HL-60/S4 (cell line): ENCODE measurements at regions not wholly inside any gene's neighbourhood (a gene's known extent, or its start where the extent isn't known, plus 50 kb on each side); places are given as distances from the start of the nearest gene placed in this dataset.

ENCODE experiments used
- in situ Hi-C: fragments of 300-500 bp; cut with MboI; formaldehyde crosslinking; loops from 2 replicates; pipeline ENCODE4 v1.14.3; 2022; ENCODE audit warnings: low sequenced_read_pairs

DNA sequence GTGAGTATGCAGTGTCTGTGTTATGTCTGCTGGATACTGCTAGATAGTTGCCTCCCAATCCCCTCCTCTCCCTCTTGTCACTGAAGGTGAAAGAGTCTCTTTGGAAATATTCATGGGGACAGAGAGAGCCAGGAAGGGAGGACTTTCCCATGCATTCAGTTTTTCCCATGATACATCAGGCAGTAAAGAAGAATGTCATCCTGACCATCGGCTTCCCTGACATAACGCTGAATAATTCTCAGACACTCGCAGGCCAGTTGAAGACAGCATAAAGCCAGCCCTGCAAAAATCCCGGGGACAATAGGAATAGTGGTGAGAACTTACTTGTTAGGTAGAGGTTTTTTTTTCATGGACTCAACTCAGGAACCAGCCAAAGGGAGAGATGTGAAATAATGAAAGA, 58.1 kb downstream of the KLF4 start:
- in situ Hi-C loops, result no loop called here

DNA sequence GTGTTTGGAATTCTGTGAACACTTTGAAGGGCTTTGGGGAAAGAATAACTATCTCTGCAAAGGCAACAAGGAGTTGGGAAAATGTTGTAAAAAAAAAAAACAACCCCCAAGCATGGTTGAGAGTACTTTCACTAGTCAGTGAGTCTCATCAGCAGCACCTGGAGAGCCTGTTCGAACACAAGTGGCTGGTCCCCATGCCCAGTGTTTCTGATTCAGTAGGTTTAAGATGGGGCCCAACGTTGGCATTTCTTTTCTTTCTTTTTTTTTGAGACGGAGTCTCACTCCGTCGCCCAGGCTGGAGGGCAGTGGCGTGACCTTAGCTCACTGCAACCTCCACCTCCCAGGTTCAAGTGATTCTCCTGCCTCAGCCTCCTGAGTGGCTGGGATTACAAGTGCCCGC, 59.5 kb downstream of the KLF4 start:
- in situ Hi-C loops, result no loop called here

DNA sequence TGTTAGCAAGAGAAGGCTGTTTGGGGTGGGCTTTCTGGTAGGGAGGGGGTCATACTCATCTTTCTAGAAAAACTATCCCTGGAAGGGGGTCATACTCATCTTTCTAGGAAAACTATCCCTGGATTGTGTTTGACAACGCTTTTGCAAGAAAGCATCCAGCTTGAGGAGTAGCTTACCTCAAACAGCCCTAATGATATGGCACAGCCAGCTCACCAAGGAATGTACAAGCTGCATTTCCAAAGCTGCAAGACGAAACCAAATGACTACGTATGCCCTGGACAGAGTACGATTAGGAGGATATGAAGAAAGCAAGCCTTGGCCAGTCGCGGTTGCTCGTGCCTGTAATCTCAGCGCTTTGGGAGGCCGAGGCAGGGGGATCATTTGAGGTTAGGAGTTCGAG, 63.4 kb downstream of the KLF4 start:
- in situ Hi-C loops, result no loop called here

DNA sequence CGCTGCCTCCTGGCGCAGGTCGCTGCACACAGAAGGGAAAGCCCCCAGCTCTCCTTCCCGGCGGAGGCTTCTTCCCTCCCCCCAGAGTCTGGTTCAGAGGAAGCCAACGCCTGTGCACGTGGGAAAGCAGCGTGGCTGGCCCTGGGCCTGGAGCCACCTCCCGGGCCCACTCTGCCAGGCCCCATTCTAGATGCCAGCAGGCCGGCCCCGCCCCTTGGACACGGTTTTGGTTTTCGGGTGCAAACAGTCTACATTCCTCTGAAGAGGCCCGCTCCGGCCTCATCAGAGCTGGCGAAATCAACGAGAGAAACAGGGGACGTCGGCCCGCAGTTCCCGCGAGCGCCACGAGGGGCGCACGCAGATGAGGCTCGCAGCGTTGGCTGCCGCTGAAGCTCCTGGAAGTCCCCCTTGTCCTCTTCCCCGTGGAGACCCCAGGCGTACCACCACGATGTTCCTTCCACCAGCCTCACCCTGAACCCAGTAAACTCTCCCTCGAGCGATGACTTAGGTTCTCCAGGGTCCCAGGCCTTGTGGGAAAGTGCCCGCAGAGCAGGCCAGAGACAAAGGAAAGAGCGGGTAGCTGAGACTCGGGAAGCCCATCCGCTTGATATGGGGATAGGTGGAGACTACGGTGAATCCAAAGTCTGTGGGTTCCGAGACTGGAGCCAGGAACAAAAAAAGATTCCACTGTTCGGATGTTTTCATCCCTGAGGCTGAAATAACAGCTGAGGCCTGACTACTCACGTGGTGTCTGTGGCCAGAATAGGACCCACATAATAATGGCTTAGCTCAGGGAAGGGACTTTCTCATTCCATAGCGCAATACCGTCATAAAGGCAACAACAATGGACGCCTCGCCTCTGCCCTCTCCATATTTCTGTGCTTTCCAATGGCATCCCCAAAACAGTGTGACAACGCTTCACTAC, 64.2 kb downstream of the KLF4 start:
- in situ Hi-C loops, result no loop called here

DNA sequence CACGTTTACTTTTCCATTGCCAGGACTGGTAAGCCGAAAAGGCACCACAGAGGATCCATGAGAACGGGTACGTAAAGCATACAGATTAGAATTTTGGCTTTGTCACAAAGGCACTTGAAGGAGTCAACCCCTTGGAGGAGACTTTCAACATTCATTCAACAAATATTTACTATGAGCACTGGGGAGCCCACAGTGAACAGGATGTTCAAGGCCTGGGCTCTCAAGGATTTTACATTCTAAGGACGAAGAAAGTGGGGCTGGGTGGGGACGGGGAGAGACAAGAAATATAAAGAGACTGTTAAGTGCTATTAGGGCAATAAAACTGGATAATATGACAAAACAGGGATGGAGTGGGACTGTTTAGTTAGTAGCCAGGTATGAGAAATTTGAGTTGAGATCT, 66.0 kb downstream of the KLF4 start:
- in situ Hi-C loops, result loop anchor here (25.0 kb wide), 2 partner anchors 1139 to 1339 kb away; no protein-coding TSS in a partner anchor

DNA sequence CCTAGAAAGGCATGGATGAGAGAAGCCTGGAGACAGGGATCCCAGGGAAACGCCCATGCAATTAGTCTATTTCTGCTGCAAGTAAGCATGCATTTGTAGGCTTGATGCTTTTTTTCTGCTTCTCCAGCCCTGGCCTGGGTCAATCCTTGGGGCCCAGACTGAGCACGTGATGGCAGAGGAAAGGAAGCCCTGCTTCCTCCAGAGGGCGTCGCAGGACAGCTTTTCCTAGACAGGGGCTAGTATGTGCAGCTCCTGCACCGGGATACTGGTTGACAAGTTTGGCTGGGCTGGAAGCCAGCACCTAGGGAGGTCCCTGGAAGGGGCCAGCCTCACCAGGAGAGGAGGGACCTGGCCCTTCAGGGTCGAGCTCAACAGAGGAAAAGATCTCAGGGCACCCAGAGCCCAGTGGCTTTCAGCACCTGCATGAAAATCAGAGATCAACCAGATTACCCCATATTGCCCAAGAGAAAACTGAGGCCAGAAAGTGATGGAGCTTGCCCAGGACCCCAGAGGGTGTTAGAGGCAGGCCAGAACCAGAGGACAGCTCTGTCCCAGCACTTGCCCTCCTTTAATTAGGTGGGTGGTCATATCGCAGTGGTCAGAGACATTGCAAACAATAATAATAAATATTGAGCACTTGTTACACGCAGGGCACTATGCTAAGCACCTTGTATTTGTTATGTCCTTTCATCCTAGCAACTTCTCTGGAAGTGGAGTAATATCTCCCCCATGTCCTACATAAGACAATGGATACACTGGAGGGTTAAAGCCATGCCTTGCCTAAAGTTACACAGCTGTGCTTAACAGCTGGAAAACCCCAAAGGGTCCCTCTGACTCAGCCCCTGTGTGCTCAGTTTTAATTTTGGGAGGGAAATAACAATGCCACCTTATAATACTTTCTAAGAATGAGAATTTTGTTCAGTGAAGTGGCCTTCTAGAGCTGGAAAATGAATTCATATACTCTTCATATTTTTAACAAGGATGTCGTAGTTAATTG, 67.1 kb downstream of the KLF4 start:
- in situ Hi-C loops, result loop anchor here (25.0 kb wide), 2 partner anchors 1140 to 1340 kb away; no protein-coding TSS in a partner anchor

DNA sequence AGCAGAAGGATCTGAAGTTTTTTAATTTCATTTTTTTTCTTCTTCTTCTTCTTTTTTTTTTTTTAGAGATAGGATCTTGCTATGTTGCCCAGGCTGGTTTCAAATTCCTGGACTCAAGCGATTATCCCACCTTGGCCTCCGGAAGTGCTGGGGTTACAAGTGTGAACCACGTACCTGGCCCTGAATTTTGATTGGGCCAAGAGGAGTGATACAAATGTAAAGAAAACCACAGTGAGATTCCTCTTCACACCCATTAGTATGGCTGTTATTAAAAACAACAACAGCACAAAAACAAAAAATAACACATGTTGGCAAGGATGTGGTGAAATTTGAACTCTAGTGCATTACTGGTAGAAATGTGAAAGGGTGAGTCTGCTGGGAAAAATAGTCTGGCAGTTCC, 79.1 kb downstream of the KLF4 start:
- in situ Hi-C loops, result loop anchor here (25.0 kb wide), 2 partner anchors 1152 to 1352 kb away; no protein-coding TSS in a partner anchor

DNA sequence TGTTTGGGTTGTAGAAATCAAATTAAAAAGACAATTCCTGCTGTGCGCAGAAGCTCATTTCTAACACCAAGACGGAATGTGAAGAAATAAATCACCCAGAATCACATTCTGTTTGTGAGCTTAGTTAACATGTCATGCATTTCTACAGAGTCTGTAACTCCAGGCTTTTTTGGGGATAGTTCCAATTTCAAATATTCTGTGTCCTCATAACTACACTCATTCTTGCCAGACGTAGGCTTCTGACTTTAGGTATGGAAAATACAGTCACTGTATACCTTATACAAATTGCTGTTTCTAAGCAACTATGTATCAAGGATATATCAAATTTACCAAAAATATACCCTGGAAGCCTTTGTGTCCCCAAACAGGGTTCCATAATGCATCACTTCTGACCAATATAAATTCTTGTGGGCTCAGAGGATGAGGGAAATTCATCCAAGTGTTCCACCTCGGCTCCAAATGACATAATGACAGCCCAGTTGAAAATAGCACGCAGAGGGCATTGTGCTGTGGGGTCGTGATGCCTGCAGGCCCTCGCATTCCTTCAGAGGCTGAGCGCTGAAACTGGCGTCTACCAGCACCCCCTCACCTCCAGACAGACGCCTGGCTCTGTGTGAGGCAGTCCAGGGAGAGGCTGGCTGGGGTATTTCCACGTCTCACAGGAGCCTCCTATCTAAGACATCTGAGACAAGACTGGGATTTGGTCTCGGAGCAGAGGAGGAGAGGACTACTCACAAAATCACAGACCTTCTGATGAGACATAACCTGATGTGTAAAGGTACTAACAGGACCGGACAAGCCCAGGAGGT, 79.8 kb downstream of the KLF4 start:
- in situ Hi-C loops, result loop anchor here (25.0 kb wide), 2 partner anchors 1153 to 1353 kb away; no protein-coding TSS in a partner anchor

DNA sequence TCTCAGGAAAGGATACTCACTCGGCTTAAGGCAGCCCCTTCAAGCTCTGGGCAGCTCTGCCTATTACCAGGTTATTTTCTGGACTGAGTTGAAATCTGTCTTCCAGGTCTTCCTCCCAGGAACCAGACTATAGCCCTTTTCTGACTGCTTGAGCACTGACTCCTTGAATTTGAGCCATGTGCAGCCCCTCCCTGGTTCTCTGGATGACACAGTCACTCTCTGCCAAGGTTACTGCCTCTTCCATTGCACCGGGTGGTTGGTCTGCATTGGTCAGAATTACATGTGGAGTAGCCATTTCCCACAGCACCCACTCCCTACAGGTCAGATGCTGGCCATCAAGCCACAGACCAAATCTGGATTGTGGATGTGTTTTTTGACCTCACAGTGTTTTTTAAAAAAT, 81.9 kb downstream of the KLF4 start:
- in situ Hi-C loops, result loop anchor here (25.0 kb wide), 2 partner anchors 1155 to 1355 kb away; no protein-coding TSS in a partner anchor

DNA sequence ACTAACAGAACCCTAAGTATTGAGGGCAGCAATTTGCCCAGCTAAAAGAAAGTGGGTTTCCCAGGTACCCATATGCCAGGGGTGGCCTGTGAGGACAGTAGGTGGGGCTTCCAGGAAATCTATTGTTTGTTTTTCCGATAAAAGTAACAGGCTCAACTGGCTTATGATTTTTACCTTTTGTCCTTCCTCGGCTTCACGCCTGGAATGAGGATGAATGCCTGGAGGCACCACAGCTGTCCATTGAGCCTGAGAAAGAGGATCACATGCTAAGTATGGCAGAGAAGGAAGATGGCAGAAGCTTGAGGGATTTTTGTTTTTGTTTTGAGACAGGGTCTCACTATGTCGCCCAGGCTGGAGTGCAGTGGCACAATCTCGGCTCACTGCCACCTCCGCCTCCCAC, 84.1 kb downstream of the KLF4 start:
- in situ Hi-C loops, result loop anchor here (25.0 kb wide), 2 partner anchors 1157 to 1357 kb away; no protein-coding TSS in a partner anchor

DNA sequence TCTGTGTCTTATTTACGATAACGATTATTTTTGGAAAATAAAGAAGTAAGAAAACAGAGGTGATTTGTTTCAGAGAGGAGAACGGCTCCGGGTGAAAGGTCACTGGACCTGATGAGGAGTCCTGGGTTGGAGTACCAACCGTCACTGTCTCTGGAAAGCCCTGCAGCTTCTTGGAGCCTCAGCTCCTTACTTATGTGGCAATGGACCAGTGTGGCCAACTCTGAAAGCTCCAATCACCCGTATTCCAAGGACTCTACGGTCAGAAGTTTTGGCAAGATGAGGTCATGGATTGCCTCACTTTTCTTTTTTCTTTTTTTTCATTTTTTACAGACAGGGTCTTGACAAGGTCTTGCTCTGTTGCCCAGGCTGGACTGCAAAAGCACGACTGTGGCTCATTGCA, 84.8 kb downstream of the KLF4 start:
- in situ Hi-C loops, result loop anchor here (25.0 kb wide), 2 partner anchors 1158 to 1358 kb away; no protein-coding TSS in a partner anchor

DNA sequence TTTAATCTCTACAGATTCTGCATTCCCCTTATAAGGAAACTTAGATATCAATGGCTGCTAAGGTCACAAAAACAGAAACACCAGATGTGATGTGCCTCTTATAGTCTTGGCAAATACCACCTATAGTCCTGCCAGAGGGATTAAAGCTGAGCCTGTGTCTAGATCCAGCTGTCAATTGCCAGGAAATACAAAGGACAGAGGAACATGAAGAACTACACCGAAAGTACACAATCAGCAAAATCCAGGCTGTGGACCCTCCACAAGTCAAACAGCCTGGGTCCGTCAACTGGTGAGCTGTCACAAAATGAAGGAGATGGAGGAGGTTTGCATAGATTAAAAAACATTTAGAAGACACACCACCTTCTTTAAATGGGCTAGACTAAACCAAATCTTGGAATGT, 85.4 kb downstream of the KLF4 start:
- in situ Hi-C loops, result loop anchor here (25.0 kb wide), 2 partner anchors 1158 to 1358 kb away; no protein-coding TSS in a partner anchor

DNA sequence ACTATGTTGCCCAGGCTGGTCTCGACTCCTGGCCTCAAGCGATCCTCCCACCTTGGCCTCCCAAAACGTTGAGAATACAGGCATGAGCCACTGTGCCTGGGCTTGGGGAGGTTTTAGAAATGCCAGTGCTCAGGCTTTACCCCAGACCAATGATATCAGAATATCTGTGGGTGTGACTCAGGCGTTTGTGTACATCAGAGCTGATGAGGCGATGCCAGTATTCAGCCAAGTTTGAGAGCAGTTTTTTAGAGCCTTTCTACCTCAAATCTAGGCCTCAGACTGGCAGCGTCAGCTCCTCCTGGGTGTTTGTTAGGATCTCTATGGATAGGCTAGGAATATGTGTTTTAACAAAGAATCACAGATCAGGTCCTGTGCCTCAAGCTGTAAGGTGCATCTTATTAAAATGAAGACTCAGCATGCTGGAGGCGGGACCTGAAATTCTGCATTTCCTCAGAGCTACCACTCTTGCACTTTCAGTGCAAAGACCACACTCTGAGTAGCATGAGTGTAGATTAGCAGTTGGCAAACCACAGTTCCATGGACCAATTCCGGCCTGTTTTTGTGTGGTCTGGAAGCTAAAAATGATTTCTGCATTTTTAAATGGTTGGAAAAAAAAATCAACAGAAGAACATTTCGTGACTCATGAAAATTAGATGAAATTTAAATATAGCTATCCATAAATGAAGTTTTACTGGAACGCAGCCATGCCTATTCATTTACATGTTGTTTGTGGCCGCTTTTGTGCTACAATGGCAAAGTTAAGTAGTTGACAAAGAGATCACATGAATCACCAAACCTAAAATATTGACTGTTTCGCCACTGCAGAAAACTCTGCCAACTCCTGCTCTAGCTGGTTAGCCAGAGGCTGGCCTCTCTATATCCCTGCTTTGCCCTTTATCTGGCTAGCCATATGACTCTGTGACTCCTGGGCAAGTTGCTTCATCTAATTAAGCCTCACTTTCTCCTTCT, 92.2 kb downstream of the KLF4 start:
- in situ Hi-C loops, result no loop called here

DNA sequence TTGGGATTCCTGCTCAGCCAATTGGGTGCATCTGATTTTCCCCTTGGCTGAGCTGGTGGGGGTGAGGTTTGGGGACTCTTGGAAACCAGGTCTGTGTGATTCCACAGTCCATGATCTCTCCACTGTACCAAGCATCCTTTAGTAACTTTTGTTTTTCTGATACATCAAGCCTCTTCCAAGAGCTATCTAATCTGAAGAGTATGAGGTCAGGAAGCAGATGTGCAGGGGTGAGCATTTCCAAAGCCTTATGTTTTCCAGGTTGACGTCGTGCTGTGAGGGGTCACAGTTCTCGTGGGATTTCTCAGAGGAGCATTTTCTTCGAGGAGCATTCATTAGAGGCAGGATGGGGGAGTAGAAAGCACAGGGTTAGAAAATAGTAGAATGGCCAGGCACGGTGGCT, 95.3 kb downstream of the KLF4 start:
- in situ Hi-C loops, result no loop called here

DNA sequence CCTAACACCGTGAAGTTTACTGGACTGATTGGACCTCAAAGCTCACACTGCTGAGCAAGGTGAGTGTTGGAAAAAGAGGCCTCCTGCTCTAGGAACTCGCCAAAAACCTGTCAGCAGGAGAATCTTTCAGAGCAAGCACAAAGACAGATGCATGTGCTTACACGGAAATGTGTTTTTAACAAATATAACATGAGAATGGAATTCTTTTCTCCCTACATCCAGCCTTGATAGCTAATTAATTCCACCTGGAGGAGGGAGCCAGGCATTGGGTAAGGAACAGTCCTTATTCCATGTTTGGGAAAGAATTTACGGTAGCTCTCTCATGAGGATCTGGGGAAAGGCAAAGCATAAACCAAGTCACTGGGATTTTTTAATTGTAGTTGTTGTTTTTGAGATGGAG, 98.8 kb downstream of the KLF4 start:
- in situ Hi-C loops, result no loop called here

DNA sequence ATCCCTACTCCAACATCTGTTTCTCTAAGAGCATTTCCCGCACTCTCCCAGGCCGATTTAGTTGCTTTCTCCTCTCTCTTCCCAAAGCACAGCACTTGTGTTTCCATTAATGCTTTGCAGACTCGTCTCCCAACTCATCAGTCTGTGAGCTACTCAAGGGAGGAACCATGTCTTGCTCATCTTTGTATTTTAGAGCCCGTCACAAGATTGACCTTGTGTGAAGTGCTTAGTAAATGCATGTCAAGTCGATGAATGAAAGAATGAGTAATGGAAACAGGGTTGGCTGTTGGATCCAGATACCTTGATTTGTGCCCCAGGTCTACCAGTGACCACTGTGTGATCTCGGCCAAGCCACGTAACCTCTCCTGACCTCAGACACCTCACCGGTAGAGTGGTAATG, 99.3 kb downstream of the KLF4 start:
- in situ Hi-C loops, result no loop called here

DNA sequence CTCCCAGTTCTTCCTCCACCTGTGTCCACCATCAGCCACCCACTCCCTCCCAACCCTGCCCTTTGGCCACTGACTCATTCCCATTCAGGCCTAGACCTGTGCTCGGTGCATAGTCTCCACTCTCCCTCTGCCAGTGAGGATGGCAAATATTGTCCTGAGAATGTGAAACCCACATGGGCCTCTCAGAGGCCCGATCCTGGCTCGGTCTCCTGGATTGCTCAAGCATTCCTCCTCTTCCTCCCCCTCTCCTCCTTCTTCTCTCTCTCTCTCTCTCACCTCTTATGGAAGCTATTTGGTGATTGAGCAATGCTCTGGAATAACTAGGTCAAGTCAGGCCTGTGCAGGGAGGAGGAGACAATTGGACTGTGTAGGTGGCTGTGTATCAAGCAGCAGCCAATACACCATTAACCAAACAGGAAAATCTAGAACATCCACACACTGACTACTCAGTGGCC, 99.9 kb downstream of the KLF4 start:
- in situ Hi-C loops, result no loop called here

DNA sequence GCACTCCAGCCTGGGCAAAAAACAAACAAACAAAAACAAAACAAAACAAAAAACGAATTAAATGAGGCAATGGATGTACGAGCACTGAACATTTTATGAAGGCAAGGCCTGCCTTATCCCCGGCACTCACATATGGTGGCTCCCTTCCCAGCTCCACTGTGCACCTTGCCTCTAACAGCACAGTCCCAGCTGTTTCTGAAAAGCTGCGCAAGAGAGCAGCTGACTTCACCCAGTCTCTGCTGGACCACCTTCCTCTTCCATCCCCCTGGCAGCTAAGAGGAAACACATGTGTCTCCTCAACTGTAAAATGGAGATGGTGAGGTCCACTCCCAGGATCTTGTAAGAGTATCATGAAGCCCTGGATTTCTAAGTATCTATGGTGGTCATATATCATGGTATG, 100.7 kb downstream of the KLF4 start:
- in situ Hi-C loops, result no loop called here

DNA sequence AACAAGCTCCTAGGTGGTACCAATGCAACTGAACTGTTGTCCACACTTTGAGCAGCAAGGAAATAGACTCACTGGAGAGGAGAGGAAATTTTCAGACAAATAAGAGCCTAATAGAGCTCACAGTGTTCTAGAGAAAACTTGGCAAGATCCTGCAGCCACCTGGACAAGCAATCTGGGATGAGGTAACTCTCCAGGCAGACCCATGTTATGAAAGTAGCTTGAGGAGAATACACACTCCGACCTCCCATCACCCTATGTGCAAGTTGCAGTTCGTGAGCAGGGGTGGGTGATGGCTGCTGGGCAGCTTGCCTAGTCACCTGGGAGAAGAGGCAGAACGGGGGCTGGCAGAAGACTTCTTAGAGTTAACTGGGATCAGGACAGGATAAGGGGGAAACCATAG, 102.2 kb downstream of the KLF4 start:
- in situ Hi-C loops, result no loop called here
